ENCODE measurements at regions not wholly inside any gene's neighbourhood (a gene's known extent, or its start where the extent isn't known, plus 50 kb on each side); places are given as distances from the start of the nearest gene placed in this dataset.

GRCh38 chr1:82384776-82385175, 584.0 kb downstream of the ADGRL2 start:
- no peak for TF ChIP-seq CTCF (IDR thresholded peaks at IDR 0.05)
- TF ChIP-seq POLR2A (IDR thresholded peaks at IDR 0.05) = no peak

Measured in Peyer's patch (tissue), 4 donors.